Stimulated activated CD4-positive, alpha-beta T cell treated with anti-CD3 and anti-CD28 coated beads, Interleukin-2, amount 100 ng/mL, for 48 hours (primary cell): ENCODE measurements at regions not wholly inside any gene's neighbourhood (a gene's known extent, or its start where the extent isn't known, plus 50 kb on each side); places are given as distances from the start of the nearest gene placed in this dataset.

Experiments used
- DNase-seq, 2 donors: peaks; one replicate each; pipeline ENCODE4 v3.0.0-alpha.2; 2020

GRCh38 chr7:124489082-124489819 lies 276.3 kb downstream of the GPR37 start:
- DNase-seq: no peak

- no peak for DNase-seq
Observed at GRCh38 chr7:124482229-124482628, 283.4 kb downstream of the GPR37 start.

GRCh38 chr7:124480821-124481290 lies 284.7 kb downstream of the GPR37 start:
- no peak for DNase-seq

GRCh38 chr7:124480036-124480820 lies 285.4 kb downstream of the GPR37 start:
- no peak for DNase-seq

GRCh38 chr7:124462249-124462648 lies 303.3 kb downstream of the GPR37 start:
- DNase-seq: no peak

- DNase-seq: no peak
Observed at GRCh38 chr7:124460555-124460954, 305.0 kb downstream of the GPR37 start.

- no peak for DNase-seq
Observed at GRCh38 chr7:124460056-124460450, 305.5 kb downstream of the GPR37 start.

GRCh38 chr7:124459101-124460055 lies 306.2 kb downstream of the GPR37 start:
- no peak for DNase-seq

- DNase-seq: no peak
Observed at GRCh38 chr7:124457841-124458240, 307.8 kb downstream of the GPR37 start.

GRCh38 chr7:124456286-124456685 lies 309.3 kb downstream of the GPR37 start:
- no peak for DNase-seq

GRCh38 chr7:124452186-124452585 lies 313.4 kb downstream of the GPR37 start:
- DNase-seq: no peak

GRCh38 chr7:124449896-124450295 lies 315.7 kb downstream of the GPR37 start:
- DNase-seq: no peak

GRCh38 chr7:124444696-124445480 lies 320.7 kb downstream of the GPR37 start:
- no peak for DNase-seq

- no peak for DNase-seq
Observed at GRCh38 chr7:124443762-124444161, 321.8 kb downstream of the GPR37 start.

- DNase-seq: no peak
Observed at GRCh38 chr7:124440081-124440480, 325.5 kb downstream of the GPR37 start.

- DNase-seq: no peak
Observed at GRCh38 chr7:124432009-124432578, 333.5 kb downstream of the GPR37 start.

GRCh38 chr7:124429923-124430322 lies 335.7 kb downstream of the GPR37 start:
- no peak for DNase-seq

GRCh38 chr7:124428781-124429180 lies 336.8 kb downstream of the GPR37 start:
- no peak for DNase-seq

GRCh38 chr7:124426621-124427020 lies 339.0 kb downstream of the GPR37 start:
- DNase-seq: no peak

GRCh38 chr7:124423863-124424262 lies 341.7 kb downstream of the GPR37 start:
- no peak for DNase-seq

GRCh38 chr7:124422081-124422480 lies 343.5 kb downstream of the GPR37 start:
- DNase-seq: no peak

GRCh38 chr7:124420367-124420766 lies 345.2 kb downstream of the GPR37 start:
- DNase-seq: no peak
